M059J (cell line): ENCODE measurements at regions not wholly inside any gene's neighbourhood (a gene's known extent, or its start where the extent isn't known, plus 50 kb on each side); places are given as distances from the start of the nearest gene placed in this dataset.
A peak's percentile ranks its signal among the peaks of the same experiment; 100 is the strongest.
"Not testable (repeated sequence)": the region's sequence is repeated elsewhere in the genome, so short reads cannot be mapped to it uniquely, and the experiment has no call there.

Source experiments
- DNase-seq: peaks from one replicate; pipeline ENCODE4 v3.0.0-alpha.2; 2012; ENCODE audit warnings: low read depth

- no peak for DNase-seq
Observed at GRCh38 chr12:63410197-63410596, 258.1 kb downstream of the DPY19L2 start.

DNA sequence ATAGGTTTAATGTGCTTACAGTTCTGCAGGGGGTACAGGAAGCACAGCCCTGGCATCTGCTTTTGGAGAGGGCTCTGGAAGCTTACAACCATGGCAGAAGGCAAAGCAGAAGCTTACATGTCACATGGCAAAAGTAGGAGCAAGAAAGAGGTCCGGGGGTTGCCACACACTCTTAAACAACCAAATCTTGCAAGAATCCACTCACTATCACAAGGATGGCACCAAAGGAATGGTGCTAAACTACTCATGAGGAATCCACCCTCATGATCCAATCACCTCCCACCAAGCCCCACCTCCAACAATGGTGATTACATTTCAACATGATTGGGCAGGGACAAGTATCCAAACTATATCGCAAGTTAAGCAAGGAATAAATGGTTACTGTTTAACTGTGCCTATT, 255.8 kb upstream of the AVPR1A start:
- DNase-seq = no peak

- DNase-seq = no peak
Observed at GRCh38 chr12:63404611-63405010, 253.6 kb upstream of the AVPR1A start.

- no peak for DNase-seq
Observed at GRCh38 chr12:63403256-63403655, 252.3 kb upstream of the AVPR1A start.

DNA sequence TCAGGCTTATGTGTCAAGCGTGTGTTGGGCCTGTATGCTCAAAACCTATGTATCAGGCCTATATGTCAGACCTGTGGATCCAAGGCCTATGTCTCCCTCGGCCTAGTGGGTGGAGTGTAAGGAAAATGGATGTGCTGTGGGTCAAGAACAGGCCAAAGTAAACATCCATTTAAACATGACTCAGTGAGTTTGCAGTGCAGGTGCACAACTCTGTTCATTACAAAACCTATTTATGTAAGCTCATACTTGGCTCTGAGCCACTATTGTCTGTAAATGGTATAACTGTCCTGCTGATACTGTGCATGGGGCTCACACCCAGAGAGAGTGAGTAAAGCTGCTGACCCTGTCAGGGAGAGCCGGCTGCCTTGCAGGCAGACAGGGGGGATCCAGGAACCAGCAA, 249.7 kb upstream of the AVPR1A start:
- DNase-seq = peak; percentile 6

DNA sequence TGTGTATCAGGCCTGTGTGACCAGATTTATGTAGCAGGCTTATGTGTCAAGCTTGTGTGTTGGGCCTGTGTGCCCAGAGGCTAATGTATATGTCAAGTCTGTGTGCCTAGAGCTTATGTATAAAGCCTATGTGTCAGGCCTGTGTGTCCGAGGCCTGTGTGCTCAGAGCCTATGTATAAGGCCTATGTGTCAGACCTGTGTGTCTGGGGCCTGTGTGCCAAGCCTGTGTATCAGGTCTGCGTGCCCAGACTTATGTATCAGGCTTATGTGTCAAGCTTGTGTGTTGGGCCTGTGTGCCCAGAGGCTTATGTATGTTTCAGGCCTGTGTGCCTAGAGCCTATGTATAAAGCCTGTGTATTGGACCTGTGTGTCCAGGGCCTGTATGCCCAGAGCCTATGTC, 249.3 kb upstream of the AVPR1A start:
- no peak for DNase-seq

GRCh38 chr12:63397807-63398206, 246.8 kb upstream of the AVPR1A start:
- no peak for DNase-seq

GRCh38 chr12:63396135-63396534, 245.1 kb upstream of the AVPR1A start:
- DNase-seq = no peak

- DNase-seq = no peak
Observed at GRCh38 chr12:63394983-63395382, 244.0 kb upstream of the AVPR1A start.

DNA sequence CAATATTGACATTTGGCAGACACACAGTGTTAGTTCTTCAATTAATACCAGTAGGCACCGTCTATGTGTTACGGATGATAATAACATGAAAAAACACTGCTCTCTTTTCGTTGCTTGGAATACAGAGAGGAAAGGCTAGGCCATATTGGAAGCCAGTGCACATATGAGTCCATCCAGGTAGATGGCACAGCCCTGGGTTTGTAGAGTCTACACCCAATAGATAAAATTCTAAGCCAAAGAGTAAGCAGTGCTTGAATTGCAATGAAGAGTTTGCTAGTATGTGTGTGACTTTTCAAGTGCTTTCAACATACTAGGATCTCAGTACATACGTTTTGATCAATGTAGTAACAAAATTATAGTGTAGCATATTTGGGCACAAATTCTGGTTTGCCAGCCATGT, 243.3 kb upstream of the AVPR1A start:
- DNase-seq = no peak

- no peak for DNase-seq
Observed at GRCh38 chr12:63389211-63389610, 238.2 kb upstream of the AVPR1A start.

DNA sequence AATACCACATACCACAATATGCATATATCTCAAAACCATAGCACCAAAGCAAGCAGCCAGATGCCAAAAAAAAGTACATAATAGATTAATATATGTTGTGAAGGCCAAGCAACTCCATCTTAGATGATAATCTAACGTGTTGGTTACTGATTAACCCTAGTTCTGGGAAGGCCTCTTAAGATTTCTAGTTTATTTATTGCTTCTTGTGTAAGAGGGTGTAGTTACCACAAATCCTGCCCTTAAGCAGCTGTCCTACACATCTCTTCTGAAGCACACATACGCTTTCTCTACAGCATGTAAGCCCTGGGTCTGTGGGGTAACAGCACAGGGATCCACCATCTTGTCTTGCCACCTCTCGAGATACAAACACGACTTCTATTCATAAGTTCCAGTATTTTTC, 236.8 kb upstream of the AVPR1A start:
- DNase-seq = no peak

- no peak for DNase-seq
Observed at GRCh38 chr12:63382930-63383329, 231.9 kb upstream of the AVPR1A start.

- peak; percentile 43 for DNase-seq
Observed at GRCh38 chr12:63362791-63363190, 211.8 kb upstream of the AVPR1A start.

DNA sequence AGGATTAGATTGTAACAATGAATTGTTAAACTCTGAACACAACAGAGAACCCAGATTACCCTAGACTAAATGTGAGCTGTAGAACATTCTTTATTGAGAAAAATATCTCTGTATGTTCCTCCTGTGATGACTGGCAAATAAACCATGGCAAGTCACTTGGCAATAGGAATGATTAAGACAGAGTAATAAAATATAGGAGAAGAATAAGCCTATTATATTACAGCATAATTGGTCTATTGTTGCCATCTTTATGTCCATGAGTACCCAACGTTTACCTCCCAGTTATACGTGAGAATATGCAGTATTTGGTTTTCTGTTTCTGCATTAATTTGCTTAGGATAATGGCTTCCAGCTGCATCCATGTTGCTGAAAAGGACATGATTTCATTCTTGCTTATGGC, 211.2 kb upstream of the AVPR1A start:
- DNase-seq = no peak

DNA sequence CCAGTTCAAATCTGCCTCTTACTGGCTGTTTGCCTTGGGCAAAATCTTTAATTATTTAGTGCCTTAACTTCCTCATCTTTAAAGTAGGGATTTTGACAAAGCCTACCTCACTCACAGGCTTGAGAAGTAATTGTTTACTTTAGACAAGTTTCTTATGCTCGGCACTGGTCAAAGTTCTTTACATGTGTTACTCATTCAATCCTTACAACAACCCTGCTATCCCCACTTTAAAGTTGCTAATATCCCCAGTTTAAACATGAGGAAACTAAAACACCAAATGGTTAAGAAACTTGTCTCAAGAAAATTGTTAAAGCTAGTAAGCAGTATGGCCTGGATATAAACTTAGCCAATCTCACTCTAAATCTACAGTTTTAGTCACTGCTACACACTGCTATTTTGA, 204.0 kb upstream of the AVPR1A start:
- no peak for DNase-seq

DNA sequence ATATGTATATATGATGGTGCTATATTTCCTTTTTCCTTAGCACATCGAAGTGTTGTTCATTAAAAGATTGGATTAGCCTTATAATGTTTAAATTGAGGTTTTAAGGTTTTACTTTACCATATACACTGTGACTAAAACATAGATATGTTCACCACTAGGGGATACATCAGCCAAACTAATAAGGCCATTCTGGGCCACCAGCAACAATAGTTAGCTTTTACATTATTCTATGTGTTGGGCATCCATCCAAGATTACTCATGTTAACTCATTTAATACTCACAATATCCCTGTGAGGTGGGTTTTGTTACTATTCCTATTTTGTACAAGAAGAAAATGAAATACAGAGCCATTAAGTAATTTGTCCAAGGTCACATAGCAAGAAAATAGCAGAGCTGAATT, 202.6 kb upstream of the AVPR1A start:
- DNase-seq = peak; percentile 4

GRCh38 chr12:63351370-63351769, 200.4 kb upstream of the AVPR1A start:
- DNase-seq = no peak

- no peak for DNase-seq
Observed at GRCh38 chr12:63348556-63348955, 197.6 kb upstream of the AVPR1A start.

GRCh38 chr12:63337158-63337557, 186.2 kb upstream of the AVPR1A start:
- DNase-seq = not testable (repeated sequence)

DNA sequence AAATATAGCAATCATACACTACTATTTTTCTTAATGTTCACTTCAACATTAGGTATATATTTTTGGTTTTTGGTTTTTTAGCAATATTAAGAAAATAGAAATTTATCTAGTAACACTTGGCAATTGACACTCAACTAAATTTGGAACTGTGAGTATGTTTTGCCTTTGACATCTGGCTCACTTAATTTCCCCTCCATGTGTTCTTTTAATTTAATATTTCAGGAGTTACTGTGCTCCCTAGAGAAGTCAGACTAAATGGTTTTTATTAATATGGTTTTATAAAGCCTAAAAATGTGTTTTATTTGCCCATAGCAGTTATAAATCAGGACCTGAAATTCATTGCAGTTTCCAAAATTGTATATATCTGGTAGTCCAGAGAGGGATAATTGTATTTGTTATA, 175.3 kb upstream of the AVPR1A start:
- DNase-seq = no peak

- no peak for DNase-seq
Observed at GRCh38 chr12:63325757-63326156, 174.8 kb upstream of the AVPR1A start.

GRCh38 chr12:63323942-63324341, 172.9 kb upstream of the AVPR1A start:
- DNase-seq = no peak

- no peak for DNase-seq
Observed at GRCh38 chr12:63321373-63321772, 170.4 kb upstream of the AVPR1A start.
